ENCODE measurements at regions not wholly inside any gene's neighbourhood (a gene's known extent, or its start where the extent isn't known, plus 50 kb on each side); places are given as distances from the start of the nearest gene placed in this dataset.

GRCh38 chr20:53803492-53804155 lies 210.0 kb upstream of the ZNF217 start:
- TF ChIP-seq POLR2AphosphoS5 (IDR thresholded peaks at IDR 0.05; ENCODE audit: low read depth, low read length) (no peak), POLR2A (IDR thresholded peaks at IDR 0.05; ENCODE audit: low read depth, low read length) (no peak), TAF1 (IDR thresholded peaks at IDR 0.05; ENCODE audit: low read depth, low read length) (no peak)
